ENCODE measurements at regions not wholly inside any gene's neighbourhood (a gene's known extent, or its start where the extent isn't known, plus 50 kb on each side); places are given as distances from the start of the nearest gene placed in this dataset.

DNA sequence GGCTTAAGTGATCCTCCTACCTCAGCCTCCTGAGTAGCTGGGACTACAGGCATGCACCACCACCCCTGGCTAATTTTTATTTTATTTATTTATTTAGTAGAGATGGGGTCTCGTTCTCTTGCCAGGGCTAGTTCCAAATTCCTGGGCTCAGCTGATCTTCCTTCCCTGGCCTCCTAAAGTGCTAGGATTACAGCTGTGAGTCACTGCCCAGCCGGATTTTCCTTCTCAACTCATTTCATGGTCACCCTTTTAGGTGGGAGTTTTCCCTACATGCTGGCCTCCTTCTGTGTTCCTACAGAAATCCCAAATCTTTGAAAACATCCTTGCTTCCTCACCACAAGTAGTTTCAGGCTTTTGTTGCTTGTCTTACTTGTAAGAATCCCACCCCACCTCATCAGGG is 102.1 kb upstream of the SIAH1 start:
- DNase-seq: no peak

DNA sequence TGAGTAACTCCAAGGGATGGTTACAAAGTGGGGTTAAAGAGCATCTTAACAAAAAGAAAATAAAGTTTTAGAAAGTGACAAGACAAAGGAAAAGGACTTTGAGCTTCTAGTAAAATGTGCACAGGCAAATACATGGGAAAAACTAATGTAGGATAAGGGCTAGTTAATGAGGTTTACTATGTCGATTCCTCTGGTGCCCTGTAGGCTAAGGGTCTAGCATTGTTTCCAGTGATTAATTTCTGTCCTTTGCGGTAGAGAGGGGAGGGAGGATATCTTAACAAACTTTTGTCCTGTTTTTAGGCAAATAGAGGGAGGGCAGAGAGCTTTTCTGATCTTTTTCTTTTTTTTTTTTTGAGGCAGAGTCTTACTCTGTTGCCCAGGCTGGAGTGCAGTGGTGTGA is 96.6 kb upstream of the SIAH1 start:
- DNase-seq: no peak

DNA sequence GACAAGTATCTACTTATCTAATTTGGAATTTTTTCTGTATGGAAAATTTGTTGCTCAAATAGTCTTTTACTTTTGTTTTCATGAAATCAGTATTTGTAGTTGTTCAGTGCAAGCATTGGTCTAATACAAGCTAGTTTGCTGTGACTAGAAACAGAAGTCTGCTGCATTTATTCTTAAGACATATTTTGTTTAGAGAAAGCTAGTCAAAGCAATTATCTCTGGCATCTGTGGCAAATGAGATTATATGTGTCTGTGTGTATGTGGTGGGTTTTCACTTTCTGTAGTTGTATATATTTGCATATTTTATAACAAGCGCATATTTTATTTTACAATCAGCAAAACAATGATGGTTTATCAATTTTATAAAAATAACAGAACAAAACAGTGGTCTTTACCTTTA is 96.0 kb upstream of the SIAH1 start:
- no peak for DNase-seq

DNA sequence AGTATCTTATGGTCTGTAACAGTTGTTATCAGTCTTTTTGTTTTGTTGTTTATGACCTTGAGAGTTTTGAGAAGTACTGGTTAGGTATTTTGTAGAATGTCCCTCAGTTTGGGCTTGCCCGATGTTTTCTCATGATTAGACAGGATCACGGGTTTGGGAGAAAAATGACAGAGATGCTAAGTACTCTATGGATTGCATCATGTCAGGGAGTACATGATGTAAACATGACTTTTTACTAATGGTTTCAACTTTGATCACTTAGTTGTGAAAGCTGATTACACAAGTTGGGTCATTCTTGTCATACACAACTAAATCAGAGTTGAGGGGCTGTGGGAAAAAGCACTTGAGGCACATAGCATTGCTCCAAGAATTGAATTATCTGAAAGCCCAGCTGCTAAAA is 94.7 kb upstream of the SIAH1 start:
- DNase-seq: no peak

DNA sequence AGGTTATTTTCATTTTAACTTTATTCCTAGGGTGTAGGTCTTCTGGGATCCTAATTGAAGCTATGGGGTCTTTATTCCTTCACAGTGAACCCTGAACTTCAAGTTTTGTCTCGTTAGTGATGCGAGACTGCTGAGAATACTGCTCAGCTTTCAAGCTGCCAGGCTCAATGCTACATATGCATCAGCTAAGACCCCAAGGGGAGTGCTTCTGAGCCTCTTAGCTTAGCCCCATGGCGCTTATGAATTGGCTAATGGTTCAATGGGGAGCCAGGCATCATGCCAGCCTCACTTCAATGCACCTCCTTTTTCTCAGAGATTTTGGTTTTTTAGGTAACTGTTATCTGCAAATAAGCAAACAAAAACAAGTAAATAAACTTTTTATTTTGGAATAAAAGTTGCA is 94.1 kb upstream of the SIAH1 start:
- DNase-seq: no peak

DNA sequence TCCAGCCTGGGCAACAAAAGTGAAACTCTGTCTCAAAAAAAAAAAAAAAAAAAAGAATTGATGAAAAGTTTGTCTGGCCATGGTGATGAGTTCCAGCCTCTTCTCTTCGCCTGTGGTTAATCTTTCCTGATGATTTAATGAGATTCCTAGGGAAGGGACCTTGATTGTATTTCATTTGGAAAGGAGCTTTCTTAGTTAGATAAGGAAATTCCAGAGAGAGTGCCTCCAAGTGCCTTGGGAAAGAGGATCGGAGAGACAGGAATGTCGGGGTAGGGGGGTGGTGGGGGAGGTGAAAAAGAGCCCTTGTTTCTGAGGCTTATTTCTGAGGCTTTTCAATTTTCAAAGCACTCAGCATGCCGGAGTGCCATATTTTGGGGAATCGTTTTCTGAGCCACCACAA is 93.2 kb upstream of the SIAH1 start:
- no peak for DNase-seq

DNA sequence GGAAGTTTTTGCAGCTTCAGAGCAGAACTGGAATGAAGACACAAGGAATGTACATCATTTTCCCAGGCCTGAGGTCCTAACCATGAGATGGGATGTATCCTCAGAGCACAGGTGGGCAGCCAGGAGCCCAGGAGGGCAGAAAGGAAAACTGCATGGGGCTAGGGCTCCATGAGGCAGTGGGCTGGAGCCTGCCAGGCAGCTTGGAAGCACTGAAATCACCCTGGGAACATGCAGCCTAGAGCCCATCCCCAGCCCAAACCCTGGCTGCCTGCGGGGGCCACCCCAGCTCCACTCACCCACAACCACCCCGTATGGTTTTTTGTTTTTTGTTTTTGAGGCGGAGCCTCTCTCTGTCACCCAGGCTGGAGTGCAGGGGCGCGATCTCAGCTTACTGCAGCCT is 86.2 kb upstream of the SIAH1 start:
- no peak for DNase-seq

DNA sequence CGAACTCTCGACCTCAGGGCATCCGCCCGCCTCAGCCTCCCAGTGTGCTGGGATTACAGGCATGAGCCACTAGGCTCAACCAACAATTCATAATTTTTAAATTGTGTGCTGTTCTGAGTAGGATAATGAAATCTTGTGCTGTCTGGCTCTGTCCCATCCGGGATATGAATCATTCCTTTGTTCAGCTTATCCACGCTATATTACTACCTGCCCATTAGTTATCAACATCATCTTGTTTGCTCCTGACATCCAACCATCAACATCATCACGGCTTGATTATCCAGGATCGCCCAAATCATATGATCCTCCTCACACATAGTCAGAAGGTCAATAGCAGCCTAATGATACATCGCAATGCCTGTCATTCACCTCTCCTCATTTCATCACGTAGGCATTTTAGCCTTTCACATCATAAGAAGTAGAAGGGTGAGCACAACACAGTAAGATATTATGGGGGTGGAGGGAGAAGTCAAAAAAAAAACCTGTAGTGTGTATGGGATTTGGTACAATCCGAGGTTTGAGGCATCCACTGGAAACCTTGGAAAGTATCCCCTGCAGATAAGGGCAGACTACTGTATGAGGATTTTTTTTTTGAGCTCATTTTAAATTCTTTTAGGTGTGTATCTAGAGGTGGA is 77.0 kb upstream of the SIAH1 start:
- no peak for DNase-seq

DNA sequence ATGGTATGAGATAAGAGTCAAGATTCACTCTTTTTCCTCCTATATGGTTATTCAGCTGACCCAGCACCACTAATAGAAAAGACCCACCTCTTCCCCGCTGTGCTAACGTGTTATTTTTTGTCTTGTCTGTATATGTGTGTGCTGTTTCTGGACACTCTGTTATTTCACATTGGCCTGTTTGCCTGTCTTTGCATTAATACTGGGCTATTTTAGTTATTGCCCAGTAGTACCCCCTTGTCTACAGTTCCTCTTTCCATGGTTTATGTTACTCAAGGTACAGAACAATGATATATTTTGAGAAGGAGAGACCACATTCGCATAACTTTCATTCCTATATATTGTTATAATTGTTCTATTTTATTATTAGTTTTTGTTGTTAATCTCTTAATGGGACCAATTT is 74.0 kb upstream of the SIAH1 start:
- DNase-seq: no peak

DNA sequence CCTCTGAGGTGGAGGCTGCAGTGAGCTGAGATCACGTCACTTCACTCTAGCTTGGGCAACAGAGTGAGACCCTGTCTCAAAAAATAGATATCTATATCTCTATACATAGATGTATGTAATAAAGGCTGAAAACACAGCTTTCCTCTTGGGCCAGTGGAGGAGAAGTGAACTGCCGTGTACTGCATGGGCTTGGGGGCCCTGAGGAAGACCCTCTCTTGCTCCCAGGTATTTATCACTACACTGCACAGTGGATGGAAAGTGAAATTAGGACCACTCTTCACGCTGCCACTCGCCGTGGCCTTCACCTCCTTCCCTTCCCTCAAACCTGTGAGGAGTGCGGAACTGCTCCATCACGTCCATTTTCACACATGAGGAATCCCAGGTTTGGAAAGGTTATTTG is 68.8 kb upstream of the SIAH1 start:
- no peak for DNase-seq

DNA sequence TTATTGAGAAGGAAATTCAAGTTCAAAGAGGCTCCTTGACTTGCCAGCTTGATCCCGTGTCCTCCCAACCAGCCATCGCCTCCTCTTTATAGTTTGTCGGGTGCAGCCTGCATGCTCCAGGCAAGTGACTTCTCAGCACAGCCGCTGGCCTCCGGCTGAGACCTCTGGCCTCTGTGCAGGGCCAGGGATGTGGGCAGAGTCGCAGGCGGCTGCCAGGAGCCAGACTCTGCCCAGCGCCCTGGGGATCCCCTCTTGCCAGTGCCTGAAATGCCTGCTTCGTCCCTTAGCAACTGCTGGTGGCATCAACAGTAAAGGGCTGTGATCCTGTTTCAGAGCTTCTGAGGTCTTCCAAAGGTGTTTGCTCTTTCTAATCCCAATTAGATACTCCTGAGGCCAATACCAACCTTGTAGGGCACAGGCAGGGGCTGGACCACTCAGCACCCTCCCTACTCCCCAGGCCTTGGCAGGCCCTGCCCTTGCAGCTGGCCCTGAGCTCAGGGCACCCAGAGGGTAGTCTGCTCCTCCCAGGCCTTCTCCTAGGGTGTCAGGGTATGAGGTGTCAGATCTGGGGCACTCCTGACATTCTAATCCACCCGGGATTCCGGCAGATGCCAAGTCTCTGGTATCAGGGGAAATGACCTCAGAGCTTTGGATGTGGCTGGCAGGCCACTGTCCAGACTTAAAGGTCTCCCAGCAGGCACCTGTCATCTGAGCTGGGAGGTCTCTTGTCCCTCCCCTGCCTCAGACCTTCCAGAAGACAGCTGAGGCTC is 68.0 kb upstream of the SIAH1 start:
- DNase-seq: no peak

DNA sequence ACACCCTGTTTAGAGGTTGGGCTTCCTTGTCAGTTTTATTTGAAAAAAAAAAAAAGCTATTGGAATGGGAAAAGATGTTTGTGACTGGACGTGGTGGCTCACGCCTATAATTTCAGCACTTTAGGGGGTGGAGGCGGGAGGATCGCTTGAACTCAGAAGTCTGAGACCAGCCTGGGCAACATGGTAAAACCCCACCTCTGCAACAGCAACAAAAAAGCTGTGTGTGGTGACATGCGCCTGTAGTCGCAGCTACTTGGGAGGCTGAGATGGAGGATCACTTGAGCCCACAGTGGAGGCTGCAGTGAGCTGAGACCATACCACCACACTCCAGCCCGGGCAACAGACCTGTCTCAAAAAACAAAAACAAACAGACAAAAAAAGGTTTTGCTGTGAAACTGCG is 66.1 kb upstream of the SIAH1 start:
- DNase-seq: no peak

DNA sequence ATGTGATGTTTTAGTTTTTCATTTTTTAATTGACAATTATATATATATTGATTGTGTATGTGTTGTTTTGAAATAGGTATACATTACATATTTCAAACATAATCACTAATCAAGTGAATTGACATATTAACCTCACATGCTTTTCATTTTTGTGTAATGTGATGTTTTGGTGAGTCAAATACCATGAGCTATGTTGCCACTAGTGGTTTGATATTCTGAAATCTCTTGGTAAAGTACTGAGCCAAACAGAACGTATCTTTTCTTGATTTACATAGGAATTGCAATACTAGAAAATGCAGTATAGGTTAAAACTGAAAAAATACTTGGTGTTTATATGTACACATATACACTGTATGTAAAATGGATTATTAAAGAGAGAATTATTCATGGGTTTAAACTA is 65.2 kb upstream of the SIAH1 start:
- DNase-seq: no peak

DNA sequence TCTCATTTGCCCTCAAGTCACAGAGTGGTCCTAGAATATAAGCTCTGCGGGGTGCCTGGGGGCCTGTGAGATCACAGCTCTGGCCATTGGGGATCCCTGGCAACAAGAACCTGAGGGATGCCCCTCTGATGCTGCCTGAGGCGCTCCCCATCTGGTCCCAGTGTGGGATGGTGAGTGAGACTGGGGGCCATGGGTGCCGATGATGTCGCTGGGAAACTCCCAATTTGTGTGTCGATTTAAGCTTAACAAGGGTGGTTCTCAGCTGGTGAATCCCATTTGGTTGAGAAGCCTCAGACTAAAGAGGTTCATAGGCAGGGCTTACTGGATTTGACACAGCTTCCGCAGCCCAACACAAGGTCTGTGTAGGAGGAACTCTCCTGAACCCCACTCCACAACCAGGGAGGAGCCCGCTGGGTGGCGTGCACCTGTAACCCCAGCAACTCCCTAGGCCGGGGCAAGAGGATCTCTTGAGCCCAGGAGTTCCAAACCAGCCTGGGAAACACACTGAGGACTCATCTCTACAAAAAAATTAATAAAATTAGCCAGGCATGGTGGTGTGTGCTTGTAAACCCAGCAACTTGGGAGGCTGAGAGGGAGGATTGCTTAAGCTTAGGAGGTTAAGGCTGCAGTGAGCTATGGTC is 63.7 kb upstream of the SIAH1 start:
- DNase-seq: no peak

DNA sequence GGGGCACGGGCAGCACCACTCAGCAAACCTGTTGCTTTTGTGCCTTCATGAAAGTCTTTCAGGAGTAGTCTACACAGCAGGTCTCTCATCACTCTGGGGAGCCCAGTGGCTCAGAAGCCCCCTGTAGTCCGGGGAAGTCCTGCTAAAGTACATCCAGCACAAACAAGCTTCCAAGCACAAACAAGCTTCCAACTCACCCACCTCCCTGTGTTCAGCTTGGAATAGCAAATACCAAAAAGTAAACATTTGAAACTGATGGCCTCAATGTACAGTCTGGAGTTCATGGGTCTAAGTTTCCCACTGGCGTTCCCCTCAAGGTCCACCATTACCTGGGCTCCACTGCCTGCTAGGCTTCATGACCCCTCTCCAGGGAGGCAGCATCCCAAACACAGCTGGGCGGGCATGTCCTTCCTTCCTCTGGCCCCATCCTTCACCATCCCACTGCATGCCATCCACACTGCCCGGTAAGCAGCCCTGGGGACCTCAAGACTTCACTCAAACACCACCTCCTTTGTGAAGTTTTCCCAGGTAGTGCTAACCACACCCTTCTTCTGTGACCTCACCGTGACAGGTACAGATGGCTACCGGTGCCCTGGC is 62.8 kb upstream of the SIAH1 start:
- no peak for DNase-seq

DNA sequence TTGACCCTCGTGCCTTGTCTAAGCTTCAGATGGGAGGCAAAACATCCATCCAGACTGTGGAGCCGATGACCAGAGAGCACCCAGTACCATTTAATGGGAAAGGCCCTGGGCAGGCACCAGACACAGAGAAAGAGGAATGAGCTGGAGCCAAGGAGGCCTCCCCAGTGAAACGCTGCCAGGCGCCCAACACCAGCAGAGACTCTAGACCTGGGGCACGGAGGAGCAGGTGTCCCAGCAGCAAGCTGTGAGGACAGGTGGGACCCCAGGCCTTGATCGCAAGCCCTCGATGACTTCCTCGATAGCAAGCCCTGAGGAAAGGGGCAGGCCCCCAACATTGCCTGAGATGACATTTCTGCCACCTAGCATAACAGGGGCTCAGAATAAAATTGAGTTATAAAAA is 62.2 kb upstream of the SIAH1 start:
- DNase-seq: no peak

DNA sequence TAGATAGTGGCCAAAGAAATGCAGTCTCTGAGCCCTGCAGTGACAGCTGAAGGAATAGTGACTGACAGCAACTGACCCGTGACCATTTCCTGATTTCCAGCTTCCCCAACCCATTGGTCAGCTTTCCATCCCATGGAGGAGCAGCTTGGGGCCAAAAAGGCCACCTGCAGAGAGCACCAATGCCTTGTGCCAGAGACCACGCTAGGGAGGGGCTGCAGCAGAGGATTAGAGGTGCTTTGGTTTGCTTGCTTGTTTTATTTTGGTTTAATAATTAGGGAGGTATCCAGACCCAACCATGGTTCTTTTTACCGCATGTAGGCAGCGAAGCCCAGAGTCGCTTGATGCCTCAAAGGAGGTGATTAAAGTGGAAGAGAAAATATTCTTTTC is 61.3 kb upstream of the SIAH1 start:
- DNase-seq: no peak

DNA sequence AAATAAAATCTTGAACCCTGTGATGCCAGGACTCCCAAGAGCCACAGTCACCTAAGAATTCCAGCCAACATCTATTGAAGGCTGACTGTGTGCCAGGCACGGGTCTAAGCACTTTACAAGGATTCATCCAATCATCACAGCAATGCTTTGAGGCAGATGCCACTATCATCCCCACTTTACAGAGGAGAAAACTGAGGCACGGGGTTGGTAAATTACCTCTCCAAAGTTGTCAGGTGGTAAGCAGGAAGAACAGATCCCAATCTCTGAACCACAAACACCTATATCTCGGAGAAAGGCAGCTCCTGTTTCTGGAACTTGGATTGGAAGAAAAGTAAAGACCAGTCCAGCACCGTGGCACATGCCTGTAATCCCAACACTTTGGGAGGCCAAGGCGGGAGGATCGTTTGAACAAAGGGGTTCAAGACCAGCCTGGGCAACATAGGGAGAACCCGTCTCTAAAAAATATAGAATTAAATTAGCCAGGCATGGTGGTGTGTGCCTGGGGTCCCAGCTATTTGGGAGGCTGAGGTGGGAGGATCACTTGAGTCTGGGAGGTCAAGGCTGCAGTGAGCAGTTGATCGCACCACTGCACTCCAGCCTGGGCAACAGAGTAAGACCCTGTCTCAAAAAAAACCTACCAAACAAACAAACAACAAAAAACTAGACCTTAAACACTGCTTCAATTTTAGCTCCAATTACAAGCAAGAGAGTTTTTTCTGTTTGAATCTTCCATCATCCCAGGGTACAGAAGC is 60.7 kb upstream of the SIAH1 start:
- no peak for DNase-seq

DNA sequence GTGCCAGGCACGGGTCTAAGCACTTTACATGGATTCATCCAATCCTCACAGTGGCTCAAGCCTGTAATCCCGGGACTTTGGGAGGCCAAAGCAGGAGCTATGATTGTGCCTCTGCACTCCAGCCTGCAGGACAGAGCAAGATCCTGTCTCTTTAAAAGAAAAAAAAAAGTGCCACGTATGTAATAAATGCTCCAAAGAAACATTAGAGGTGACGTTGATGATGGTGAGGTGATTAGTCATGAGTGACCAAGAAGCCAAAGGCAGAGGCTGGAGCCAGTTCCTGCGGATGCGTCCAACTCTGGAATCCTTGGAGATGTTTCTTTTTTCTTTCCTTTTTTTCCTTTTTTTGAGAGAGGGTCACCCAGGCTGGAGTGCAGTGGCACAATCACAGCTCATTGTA is 59.4 kb upstream of the SIAH1 start:
- no peak for DNase-seq

DNA sequence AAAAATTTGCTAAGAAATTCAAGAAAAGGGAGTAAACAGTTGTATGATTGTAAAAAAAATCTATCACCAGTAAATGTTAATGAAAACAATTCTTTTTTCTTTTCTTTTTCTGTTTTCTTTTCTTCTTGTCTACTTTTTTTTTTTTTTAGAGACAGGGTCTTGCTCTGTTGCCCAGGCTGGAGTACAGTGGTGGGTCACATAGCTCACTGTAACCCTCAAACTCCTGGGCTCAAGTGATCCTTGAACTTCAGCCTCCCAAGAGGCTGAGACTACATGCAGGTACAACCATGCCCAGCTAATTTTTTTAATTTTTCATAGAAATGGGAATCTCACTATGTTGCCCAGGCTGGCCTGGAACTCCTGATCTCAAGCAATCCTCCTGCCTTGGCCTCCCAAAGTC is 57.2 kb upstream of the SIAH1 start:
- no peak for DNase-seq

DNA sequence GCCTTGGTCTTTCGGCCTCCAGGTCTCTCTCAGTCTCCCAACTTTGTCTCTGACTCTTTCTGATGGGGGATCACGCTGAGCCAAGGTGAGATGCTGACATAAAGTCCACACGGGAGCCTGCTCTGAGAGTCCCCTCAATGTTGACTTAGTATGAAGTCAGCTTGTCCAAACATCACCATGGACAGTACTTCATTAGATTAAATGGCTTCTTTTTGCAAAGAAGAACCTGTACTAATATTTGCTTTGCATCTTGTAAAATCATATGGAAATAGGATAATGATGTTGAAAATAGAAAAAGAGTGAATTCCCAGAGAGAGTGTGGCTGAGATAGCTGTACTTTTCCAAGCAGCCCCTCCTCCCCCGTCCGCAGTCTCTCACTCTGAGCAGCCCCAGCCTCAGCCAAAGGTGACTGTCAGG is 56.7 kb upstream of the SIAH1 start:
- peak; percentile 15 for DNase-seq

DNA sequence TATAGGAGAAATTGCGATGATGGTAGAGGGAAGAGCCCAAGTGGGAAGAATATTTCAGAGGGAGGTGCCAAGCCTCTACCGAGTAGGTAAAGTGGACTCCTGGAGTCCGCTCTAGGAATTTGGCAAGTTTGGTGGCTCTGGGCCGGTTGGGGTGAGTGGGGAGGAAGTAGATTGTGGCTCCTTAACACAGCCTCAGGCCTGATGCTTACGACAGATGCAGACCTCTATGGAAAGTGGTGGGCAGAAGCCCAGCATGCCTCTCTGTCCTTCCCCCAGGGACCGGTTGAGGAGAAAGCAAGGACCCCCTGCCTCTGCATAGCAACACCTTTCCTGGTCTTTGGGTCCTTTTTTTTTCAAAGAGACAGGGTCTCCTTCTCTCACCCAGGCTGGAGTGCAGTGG is 55.9 kb upstream of the SIAH1 start:
- DNase-seq: no peak

DNA sequence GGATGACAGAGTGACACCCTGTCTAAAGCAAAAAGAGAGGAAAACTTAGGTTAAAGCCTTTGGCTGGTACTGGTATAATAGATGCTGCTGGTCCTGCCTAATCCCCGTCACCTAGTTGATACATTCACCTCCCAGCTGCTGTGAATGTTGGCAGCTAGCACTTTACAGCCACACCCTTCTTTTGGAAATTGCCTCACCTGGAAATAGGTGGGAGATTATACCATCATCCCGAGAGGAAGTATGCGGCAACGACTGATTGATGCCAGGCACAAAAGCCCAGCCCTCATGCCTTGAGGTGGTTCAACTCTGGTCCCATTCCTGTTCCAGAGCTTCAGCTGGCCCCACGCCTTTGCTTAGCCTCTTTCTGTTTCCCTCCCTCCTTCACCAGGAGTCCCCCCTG is 53.2 kb upstream of the SIAH1 start:
- DNase-seq: no peak

DNA sequence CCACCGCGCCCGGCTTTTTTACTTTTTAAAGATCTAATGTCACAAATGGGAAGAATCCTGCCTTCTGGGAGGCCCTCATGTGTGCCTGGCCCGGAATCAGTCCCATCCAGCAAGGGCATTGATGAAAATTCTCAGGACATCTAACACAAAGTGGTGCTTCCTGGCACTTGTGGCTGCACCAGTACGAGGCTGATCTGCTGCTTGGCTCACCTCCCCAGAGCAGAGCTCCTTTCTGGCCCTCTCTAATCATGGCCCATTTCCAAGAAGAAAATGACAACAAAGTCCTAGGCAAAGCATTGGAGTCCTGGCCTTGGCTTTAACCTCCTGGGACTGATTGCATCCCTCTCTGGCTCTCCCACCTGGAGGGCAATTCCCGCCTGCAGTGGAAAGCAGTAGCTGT is 50.7 kb upstream of the SIAH1 start:
- no peak for DNase-seq
